ENCODE measurements at regions not wholly inside any gene's neighbourhood (a gene's known extent, or its start where the extent isn't known, plus 50 kb on each side); places are given as distances from the start of the nearest gene placed in this dataset.
"Not testable (repeated sequence)": the region's sequence is repeated elsewhere in the genome, so short reads cannot be mapped to it uniquely, and the experiment has no call there.

DNA sequence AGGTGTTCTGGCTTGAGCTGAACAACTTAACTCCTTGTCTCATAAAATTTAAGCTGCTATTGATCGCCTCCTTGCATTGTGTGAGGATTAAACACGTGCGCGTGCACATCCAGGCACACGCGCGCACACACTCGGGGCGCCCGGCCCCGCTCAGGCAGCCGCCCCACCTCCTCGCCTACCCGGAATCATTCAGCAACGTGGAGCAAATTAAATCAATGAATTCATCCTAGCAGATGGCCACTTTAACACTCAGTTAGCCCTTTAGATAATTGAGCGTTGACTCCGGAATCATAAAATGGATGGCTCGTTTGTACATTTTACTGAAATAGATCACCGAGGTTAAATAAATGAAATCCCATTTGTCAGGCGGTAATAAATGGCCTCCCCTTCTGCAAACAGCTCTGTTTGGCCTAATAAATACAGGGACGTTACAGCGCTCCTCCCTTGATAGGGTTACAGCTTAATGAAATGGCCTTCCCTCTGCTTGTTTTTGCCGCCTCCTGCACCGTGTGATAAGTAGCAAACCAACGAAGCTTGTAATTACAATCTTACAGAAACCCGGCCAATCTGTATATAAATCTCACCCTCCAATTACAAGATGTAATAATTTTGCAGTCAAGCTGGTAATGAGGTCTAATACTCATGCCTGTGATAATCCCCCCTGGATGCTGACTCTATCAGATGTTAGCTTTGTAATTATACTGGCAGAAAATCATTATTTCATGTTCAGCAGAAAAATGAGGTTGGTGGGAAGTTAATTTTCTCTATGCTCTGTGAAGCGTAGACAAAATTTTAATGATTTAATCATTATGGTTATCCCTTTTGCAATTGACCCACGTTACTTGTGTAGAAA, 229.7 kb upstream of the IRX4 start:
- DNase-seq, result no peak

DNA sequence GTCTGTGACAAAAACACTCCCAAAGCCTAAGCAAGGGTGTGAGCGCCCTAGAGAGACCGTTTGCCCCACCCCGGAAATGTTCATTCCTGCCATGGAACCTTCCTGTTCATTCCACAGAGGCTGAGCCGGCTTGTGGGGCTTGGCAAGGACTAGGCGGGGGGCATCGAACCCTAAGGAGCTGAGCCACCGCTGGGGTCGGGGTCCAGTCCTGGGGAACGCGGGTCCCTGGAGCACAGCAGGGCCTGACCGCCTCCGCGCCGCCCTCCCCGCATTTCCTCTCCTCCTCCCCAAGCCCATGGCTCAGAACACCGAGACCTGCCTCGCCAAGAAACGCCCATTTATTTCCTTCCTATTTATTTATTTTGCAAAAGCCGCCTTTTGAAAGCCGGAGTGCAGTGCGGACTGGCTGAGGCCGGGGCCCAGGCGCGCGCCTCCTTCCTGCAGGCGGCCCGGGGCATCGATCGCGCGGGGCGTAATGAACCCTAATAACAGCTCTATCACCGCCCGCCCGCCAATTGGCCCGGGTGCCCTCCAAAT, 228.9 kb upstream of the IRX4 start:
- no peak for DNase-seq

DNA sequence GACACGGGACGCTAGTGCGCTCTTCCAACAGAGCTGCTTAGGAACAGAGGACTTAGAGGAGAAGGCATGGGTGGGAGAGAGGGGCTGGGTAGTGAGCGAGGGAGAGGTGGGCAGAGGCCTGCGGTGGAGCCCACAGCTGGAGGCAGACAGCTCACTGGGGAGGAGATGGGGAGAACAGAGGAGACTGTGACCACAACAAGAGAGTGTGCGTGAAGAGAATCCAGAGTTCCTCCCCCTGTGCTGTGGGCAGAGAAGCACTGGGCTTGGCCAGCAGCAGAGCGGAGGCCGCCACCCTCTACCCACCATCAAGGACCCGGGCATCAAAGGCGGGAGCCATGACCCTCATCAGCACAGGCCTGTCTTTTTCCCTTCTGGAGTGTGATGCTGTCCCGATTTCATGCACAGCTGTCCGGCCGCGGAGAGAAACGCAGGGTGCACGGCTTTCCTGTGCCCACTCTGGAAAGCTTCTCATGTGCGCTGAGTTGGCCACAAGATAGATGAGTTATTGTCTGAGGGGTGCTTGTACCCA, 228.3 kb upstream of the IRX4 start:
- no peak for DNase-seq

DNA sequence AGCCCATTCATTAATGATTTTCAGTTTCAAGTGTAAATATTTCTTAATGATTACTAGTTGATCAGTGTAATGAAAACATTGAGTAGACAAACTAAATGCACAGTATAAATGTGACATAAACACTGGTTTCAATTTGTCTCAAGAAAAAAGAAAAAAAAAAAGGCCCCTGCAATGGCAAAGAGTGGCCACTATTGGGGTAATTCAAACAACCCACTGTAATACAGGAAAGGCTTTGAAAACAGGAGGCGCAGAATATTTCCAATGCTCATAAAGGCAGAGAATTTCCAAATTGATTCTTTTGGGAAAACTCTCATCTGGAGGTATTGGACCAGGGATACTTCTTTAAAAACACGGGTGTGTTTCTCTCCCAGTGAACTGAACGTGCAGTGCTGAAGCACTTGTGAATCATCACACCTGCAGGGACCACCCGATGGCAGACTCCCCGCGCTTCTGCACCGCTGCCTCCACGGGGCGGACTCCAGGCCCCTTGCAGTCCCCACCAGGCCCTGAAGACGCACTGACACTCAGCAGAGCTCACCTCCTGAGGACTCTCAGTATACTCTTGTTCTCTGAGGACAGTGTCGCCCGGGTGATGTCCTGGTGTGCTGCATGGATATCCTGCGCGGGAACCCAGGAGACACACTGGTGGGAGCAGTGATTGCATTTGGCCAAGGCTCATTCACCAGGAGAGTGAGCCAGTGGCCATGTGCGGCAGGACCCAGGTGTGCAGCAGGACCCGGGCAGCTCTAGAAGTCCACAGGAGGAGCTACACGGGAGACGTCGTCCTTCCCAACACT, 227.6 kb upstream of the IRX4 start:
- no peak for DNase-seq

DNA sequence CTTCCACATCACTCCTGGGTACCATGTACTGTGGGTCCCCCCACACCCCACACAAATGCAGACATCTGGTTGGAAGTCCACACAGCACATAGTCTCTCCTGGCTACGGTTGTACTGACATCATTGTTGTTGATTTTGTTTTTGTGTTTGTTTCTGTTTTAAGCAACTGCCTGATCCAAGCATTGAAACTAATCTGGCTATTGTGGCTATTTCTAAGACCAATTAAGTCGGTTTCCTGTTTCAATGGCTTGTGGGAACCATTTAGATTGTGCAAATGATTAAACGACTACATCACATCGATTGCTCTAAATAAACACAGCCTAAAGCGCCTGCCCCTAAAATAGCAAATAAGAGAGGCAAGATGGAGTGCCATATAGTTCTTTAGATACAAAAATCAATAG, 226.8 kb upstream of the IRX4 start:
- no peak for DNase-seq

DNA sequence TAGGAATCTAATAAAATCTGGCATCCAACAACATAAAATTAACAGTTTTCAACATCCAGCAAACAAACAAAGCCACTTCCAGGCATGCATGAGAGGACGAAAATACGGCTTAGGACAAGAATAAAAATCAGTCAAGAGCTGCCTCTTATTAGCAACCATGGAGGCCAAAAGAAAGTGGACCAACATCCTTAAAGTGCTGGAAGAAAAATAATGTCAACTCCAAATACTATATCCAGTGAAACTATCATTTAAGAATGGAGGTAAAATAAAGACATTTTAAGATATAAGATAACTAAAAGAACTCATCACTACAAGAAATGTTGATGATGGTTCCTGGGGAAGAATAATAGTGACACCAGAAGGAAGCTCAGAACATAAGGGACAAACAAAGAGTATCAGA, 224.0 kb upstream of the IRX4 start:
- no peak for DNase-seq

DNA sequence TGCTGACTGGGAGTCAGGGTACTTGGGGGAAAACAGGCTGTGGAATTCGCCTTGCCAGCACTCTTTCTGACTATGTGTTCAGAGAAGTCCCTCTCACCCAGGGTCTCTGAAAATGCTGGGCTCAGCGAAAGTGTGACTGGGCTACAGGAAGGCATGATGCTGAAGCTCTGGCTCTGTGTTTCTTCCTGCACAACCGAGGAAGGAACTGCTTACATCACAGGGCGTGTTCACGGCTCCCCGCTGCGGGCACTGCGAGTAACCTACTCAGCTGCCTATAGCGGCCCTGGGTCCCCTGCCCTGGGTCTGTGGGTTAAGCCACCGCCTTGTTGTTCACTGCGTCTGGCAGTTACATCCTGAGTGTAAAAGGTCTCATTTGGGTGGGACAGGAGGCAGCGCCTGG, 222.4 kb upstream of the IRX4 start:
- no peak for DNase-seq

DNA sequence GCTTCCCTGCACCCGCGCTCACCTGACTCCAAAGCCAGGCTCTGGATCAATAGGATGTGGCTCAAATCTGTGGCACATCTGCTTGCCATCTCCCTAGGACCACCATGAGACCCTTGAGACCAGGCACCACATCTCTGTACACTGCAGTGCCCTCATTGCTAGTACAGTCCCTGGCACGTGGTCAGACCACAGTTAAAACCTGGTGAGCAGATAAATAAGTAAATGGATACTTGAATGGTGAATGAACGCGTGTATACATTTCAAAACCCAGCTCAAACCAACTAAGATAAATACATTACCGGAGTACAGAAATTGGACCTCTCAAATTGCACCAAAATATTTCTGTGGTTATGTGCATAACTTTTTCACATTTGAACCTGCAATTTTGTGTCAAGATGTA, 221.2 kb upstream of the IRX4 start:
- no peak for DNase-seq

DNA sequence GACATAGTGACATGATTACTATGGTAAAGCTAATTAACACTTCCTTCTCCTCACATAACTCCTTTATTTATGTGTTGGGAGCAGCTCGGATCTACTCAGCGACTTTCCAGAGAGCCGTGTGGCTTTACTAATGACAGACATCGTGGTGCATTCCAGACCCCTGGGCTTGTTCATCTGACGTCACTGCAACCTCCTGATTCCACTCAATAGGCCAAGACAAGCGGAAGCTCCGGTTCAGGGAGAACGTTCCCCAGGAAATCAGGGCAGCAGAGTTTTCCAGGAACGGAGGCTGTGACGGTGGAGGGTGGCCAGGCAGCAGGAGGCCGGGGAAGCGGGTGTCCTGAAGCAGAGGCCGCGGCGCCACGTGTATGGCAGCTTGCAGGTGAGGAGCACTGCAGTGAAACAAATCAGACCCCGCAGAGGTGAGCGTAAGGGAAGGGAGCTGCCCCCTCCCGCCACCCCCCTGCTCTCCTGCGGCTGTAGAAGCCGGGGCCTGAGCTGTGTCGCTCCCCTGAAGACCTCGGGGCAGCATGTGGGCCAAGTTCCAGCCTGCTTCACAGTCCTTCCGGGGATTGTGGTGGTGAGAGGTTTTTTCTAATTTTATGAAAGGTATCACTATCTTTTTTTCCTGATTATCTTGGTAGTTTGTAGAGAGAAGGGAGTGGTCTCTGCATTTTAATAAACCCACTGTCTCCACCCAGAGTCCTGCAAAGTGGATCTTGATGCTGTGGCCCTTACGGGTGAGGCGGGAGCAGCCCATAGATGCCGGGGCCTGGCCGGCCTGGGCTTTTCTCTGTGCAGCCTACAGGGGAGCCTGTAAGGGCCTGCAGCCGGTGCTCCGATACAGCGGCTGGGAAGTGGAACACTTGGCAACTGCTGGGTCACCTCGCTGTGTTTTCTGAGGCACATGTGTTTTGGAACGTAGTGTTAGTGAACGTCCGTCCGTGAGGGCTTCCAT, 220.4 kb upstream of the IRX4 start:
- no peak for DNase-seq

DNA sequence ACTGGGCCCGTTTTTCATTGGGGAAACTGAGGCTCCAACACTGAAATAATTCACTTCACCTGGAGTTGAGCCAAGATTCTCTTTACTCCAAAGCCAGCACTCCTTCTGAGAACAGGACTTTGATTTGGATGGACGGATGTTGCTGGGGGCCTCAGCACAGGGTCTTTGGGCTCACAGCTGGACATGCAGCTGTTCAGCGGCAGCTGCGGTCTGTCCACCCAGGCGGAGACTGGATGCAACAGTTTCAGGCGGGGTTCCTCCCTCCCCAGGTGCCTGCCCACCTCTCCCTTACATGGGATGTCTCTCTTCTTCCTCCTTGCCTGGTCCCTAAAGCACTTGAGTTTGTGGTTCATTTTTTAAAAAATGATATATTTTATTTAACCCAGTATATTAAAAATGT, 219.0 kb upstream of the IRX4 start:
- DNase-seq, result no peak

DNA sequence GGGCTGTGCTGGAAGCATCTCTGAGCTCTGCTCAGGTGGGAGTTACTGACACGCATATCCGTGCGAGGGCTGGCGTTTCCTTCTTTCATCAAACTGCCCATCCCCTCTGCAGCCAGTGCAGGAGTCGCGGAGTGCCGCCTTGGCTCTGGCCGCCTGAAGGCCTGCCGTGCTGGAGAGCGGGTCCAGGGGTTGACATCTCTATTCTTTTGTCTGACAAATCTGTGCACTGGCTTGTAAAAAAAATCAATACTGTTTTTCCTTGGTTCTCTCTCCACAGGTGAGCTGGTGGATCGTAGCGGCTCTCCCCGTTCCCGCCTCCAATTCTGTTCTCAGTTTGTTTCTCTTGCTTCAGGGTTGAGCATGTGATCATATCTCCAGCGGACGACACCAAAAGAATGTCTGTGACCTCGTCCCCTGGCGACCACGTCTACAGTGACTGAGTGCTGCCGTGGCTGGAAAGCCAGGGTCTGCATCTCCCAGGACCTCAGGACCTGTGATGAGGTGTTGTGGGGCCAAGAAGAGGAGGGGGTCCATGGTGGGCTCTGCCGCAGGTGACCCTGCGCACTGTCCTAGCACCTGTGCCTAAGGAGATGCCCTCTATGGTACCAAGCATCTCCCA, 214.3 kb upstream of the IRX4 start:
- no peak for DNase-seq

DNA sequence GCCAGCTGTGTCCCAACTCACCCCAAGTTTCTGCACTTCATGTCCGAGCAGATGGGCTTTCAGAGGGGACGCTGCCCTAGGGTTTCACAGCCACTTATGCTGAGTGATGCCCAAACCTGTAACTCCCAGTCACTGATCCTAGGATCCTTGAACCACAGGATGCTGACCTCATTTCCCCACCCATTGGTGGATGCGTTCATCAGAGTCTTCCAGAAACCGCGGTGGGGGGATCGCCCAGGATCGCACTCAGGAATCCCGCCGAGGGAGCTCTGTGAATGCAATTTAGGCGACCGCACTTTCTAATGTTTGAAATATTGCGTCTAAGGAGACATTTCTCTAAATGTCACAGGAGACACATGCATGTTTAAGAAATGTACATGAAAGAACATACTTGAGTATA, 212.3 kb upstream of the IRX4 start:
- DNase-seq, result no peak

DNA sequence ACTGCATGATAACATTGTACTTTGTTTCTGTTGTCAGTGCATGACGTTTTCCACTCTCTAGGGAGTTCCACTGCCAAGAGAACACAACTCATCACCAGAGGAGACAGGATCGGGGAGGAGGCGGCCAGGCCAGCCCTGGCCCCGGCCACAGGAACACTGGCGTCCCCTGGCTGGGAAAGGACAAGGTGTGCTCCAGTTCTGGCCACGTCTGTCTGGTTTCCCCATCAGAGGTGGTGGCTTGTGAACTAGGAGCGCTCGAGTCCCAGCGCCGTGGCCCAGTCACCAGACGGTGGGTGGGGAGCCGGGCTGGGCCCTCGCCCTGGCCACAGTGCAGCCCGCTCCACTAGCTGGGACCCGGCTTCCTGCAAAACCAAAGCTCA, 211.9 kb upstream of the IRX4 start:
- DNase-seq, result no peak

DNA sequence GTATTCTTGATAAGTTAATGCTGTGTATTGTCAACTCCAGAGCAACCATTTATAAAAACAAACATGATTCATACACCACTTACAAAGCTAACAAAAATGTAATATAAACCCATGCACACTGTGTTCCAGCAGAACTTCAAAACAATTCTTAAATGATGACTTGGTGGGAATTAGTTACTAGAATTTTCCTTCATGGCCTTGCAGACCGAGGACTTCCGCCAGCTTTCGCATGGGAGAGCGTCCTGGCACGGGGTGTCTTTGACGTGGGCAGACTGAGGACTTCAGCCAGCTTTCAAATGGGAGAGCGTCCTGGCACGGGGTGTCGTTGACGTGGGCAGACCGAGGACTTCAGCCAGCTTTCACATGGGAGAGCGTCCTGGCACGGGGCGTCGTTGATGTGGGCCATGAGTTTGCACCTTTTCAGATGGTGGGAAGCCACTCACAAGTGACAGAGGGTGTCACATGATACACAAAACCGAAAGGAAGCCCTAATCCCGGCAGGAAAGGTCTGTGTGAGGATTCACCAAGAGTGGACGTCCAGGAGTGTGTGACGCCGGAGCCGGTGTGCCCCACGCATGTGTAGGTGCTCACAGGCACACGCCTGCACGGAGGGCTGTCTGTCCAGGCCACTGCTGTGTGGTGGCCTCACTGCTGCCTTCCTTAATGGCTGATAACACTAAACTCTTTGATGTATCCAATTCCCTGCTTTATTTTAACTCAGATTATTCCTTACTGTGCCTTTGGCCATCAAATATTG, 211.3 kb upstream of the IRX4 start:
- DNase-seq, result no peak

DNA sequence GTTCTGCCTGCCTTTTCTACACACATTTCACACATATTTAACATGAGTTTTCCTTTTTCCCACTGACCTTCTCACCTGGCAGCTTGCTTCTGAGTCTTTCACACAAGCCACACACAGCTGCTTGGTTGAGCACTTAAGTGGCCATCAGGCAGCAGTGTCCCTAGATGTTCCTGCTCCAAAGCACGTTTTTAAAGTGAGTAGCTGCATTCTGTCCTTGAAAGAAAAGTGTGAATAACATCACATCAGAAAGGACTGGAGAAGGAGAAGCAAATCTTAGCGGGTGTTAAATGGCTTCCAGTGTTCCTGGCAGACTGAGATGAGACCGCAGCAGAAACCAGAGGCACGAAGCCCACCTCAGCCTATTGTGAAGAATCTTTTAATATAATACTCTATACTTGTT, 209.2 kb upstream of the IRX4 start:
- no peak for DNase-seq

DNA sequence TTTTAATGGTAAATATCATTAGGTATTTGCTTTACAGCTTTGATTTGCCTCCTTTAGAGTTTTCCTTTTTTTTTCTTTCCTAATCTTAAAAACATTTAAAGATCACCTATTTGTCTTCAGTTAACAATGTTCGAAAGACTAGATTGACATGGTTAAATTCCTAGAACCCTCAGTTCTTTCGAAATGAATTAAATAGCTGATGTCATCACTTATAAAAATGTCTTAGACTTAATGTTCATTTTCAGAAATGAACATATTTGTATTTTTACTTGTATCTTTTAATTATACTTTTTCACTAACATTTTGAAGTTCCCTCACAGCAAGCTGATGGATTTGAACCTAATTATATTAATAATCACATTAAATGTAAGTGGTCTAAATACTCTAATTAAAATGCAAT, 205.3 kb upstream of the IRX4 start:
- DNase-seq, result no peak

DNA sequence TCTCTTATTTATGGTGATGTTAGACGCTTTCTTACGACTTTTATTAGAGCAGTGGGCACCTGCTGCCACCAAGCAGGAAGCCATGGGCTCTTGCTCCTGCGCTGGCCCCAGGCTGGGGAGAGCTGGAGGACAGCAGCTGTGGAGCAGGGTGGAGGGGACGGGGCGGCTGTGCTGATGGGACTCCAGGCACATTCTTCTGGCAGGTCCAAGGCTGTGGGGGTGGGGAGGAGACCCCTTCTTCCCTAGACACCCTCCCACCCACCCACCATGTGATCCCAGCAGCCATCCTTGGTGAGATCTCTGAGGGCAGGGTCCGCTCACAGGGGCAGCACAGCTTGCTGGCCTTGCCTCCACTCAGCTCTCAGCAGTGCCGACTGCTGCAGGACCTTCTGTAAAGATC, 192.6 kb upstream of the IRX4 start:
- DNase-seq, result no peak

DNA sequence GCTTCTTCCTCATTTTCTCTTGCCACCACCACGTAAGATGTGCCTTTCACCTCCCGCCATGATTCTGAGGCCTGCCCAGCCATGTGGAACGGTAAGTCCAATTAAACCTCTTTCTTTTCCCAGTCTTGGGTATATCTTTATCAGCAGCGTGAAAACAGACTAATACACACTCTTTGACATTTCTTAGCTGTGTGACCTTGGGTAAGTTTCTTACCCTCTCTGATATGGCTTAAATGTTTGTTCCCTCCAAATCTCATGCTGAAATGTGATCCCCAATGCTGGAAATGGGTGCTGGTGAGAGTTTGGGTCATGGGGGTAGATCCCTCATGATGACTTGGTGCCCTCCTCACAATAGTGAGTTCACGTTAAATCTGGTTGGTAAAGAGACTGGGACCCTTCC, 188.8 kb upstream of the IRX4 start:
- no peak for DNase-seq

DNA sequence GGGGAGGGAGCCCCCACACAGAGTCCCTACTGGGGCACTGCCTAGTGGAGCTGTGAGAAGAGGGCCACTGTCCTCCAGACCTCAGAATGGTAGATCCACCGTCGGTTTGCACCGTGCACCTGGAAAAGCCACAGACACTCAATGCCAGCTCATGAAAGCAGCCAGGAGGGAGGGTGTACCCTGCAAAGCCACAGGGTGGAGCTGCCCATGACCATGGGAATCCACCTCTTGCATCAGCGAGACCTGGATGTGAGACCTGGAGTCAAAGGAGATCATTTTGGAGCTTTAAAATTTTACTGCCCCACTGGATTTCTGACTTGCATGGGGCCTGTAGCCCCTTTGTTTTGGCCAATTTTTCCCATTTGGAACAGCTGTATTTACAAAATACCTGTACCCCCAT, 188.1 kb upstream of the IRX4 start:
- DNase-seq, result not testable (repeated sequence)

DNA sequence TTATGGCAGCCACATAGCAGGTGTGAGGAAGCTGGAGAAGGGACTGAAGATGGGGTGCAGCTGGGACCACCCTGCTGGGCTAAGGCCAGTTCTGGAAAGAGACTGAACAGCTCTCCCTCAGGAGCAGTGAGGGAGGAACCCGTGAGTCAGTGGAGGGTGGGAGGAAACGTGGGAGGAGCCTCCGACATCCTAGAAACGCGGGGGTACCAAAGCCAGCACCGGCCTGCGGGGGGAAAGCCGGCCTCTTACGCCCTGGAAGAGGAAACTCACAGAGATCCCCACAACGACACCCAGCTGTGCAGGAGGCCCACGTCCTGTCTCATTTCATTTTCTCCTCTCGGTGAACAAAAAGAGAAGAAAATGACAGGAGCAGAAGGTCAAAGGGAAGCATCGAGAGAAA, 185.8 kb upstream of the IRX4 start:
- DNase-seq, result no peak

DNA sequence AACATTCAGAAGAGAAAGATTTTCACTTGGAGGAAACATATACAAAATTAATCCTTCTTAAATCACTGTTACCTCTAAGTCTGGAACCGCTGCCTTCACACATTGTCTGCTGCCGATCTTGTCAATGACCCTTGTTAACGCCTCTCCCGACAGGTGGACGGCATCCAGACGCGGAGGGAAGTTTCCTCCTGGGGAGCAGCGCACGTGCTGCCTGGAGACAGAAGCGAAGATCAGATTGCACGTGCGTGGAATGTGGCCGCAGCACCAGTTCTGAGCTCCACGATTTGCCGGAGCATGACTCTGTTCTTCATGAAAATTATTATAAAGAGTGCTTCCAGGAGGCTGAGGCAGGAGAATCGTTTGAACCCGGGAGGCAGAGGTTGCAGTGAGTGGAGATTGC, 183.6 kb upstream of the IRX4 start:
- no peak for DNase-seq

DNA sequence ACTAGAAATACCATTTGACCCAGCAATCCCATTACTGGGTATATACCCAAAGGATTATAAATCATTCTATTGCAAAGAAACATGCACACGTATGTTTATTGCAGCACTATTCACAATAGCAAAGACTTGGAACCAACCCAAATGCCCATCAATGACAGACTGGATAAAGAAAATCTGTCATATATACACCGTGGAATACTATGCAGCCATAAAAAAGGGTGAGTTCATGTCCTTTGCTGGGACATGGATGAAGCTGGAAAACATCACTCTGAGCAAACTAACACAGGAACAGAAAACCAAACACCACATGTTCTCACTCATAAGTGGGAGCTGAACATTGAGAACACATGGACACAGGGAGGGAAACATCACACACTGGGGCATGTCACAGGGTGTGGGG, 180.7 kb upstream of the IRX4 start:
- DNase-seq, result not testable (repeated sequence)

All from activated T-cell treated with anti-CD3 and anti-CD28 coated beads for 4 hours (primary cell).